Peyer's patch (tissue), 4 donors: ENCODE measurements at regions not wholly inside any gene's neighbourhood (a gene's known extent, or its start where the extent isn't known, plus 50 kb on each side); places are given as distances from the start of the nearest gene placed in this dataset.

Experiments
- CTCF ChIP-seq, 6 experiments: fragments of 450-650 bp in 4 of 6; fragments of 200-600 bp in 2 of 6; sonication (generic) in 1 of 6; IDR thresholded peaks; one replicate each; pipeline ENCODE4 v1.5.1; 2017 to 2019; ENCODE audit warnings: antibody characterized with exemption in 6 of 6, mild to moderate bottlenecking in 3 of 6, moderate library complexity in 1 of 6
- POLR2A ChIP-seq, 2 donors: fragments of 450-650 bp; IDR thresholded peaks; one replicate each; pipeline ENCODE4 v1.5.1; 2017; ENCODE audit warnings: antibody characterized with exemption in 2 of 2, mild to moderate bottlenecking in 2 of 2, moderate library complexity in 2 of 2

- TF ChIP-seq POLR2A (IDR thresholded peaks at IDR 0.05), result no peak
- no peak for TF ChIP-seq CTCF (IDR thresholded peaks at IDR 0.05)
Observed at GRCh38 chr5:103669615-103670014, 107.0 kb upstream of the NUDT12 start.
